Fibroblast of lung (primary cell): ENCODE measurements at regions not wholly inside any gene's neighbourhood (a gene's known extent, or its start where the extent isn't known, plus 50 kb on each side); places are given as distances from the start of the nearest gene placed in this dataset.
"Not testable (repeated sequence)": the region's sequence is repeated elsewhere in the genome, so short reads cannot be mapped to it uniquely, and the experiment has no call there.

Source experiments
- DNase-seq, 2 donors: peaks; one replicate each; pipeline versions ENCODE4 v3.0.0 to v3.0.0-alpha.2; 2010; ENCODE audit warnings: low read depth in 2 of 2
- H2AFZ ChIP-seq: 2 replicates; pipeline ENCODE4 v1.5.1; 2012; ENCODE audit warnings: low read length, control low read depth, inconsistent platforms
- H3K27ac ChIP-seq: 2 replicates; pipeline ENCODE4 v1.5.1; 2011; ENCODE audit warnings: low read length, control low read depth; ENCODE audit not compliant: insufficient read depth
- H3K27me3 ChIP-seq: 2 replicates; pipeline ENCODE4 v1.5.1; 2011; ENCODE audit warnings: mild to moderate bottlenecking, low read length; ENCODE audit not compliant: control insufficient read depth, insufficient read depth
- H3K36me3 ChIP-seq: 2 replicates; pipeline ENCODE4 v1.5.1; 2011; ENCODE audit warnings: low read length; ENCODE audit not compliant: control insufficient read depth, insufficient read depth
- H3K4me1 ChIP-seq: 2 replicates; pipeline ENCODE4 v1.5.1; 2011; ENCODE audit warnings: low read length; ENCODE audit not compliant: control insufficient read depth, insufficient read depth; ENCODE audit errors: extremely low read depth
- H3K4me2 ChIP-seq: 2 replicates; pipeline ENCODE4 v1.5.1; 2011; ENCODE audit warnings: low read length, control low read depth; ENCODE audit not compliant: insufficient read depth; ENCODE audit errors: extremely low read depth
- H3K4me3 ChIP-seq, 4 experiments: fragments of 200-600 bp in 1 of 4; sonication (generic) in 1 of 4; replicated peaks in 1 of 4; 2 replicates each; pipeline ENCODE4 v1.5.1; 2011 to 2016; ENCODE audit warnings: low read length in 4 of 4, low read depth in 3 of 4, mild to moderate bottlenecking in 3 of 4, control low read depth in 2 of 4, inconsistent platforms in 1 of 4, mixed read lengths in 1 of 4; ENCODE audit not compliant: insufficient read depth in 1 of 4; ENCODE audit errors: control extremely low read depth in 1 of 4
- H3K79me2 ChIP-seq: 2 replicates; pipeline ENCODE4 v1.5.1; 2012; ENCODE audit warnings: mild to moderate bottlenecking, low read length, inconsistent platforms; ENCODE audit not compliant: control insufficient read depth, insufficient read depth
- H3K9ac ChIP-seq: 2 replicates; pipeline ENCODE4 v1.5.1; 2011; ENCODE audit warnings: mild to moderate bottlenecking, low read length, control low read depth; ENCODE audit not compliant: insufficient read depth
- H3K9me3 ChIP-seq: 2 replicates; pipeline ENCODE4 v1.5.1; 2012; ENCODE audit warnings: low read depth, low read length; ENCODE audit not compliant: control insufficient read depth, insufficient read depth
- H4K20me1 ChIP-seq: 2 replicates; pipeline ENCODE4 v1.5.1; 2011; ENCODE audit warnings: low read length; ENCODE audit not compliant: control insufficient read depth, insufficient read depth; ENCODE audit errors: extremely low read depth
- CTCF ChIP-seq, 2 donors: IDR thresholded peaks in 1 of 2; conservative IDR thresholded peaks in 1 of 2; 1 replicate in 1 of 2; 2 replicates in 1 of 2; pipeline ENCODE4 v1.5.1; 2011 to 2012; ENCODE audit warnings: low read length in 2 of 2, control low read depth in 1 of 2, inconsistent platforms in 1 of 2, low read depth in 1 of 2, mild to moderate bottlenecking in 1 of 2
- EZH2 ChIP-seq: IDR thresholded peaks from 2 replicates; pipeline ENCODE4 v1.5.1; 2012; ENCODE audit warnings: low read length, control low read depth, mild to moderate bottlenecking; ENCODE audit errors: missing control alignments

DNA sequence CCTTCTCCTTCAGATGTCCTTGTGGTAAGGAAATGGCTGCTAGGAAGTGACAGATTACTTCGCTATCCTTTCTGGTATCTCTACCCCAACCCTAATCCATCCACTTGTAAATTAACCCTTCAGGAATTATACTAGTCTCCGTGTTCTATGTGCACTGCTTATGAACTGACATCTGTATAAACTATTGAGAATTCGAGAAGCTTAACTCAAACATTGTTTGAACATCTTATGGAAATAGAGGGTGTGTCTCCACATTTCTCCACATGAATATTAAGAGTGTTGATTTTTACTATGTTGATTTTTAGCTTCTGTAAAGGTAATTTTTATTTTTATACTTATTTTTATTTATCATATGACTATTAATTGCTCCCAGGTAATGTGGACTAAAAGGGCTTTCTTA lies 457.6 kb upstream of the ZNF337 start:
- Histone ChIP-seq H3K4me3 (no peak overlapping the region), H4K20me1 (no peaks in the 10 kb centered on the region)
- TF ChIP-seq EZH2 (no peak), CTCF (conservative IDR thresholded peaks at IDR 0.05 in 1 of 2, IDR thresholded peaks at IDR 0.05 in 1 of 2; ENCODE audit: low read depth in 1 of 2, low read length in 2 of 2) (no peak)

DNA sequence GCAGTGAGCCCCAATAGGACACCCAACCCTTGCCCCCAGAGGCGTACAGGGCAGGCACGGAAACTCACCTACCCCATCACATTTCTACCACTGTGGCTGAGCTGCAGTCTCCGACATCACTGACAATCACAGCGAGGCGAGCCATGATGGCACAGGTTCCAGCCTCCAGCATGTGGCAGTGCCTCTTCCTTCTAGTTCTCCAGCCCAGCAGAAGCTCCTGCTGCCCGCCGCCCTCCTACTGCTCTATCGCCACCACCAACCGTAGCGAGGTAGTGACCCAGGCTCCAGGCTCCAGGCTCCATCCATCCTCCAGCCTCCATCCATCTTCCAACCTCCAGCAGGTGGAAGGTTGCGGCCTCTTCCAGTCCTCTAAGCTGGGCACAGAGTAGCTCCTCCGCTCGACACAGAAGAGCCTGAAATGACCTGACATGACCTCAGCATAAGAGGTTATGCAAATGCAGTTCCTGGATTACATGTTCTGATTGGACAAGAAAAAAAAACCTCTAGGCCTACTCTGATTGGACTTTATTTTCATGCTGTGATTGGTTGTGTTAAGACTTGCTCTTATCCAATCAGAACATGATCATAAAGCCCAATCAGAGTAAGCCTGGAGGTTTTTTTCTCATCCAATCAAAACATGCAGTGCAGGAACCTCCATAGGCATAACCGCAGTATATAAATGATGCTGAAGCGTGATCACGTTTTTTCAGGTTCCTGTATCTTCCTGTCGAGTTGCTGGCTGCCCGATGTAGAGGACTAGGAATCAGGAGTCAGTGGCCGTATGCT lies 438.9 kb upstream of the ZNF337 start:
- H3K9me3 ChIP-seq = no peaks in the 10 kb centered on the region
- no peak for TF ChIP-seq CTCF (conservative IDR thresholded peaks at IDR 0.05 in 1 of 2, IDR thresholded peaks at IDR 0.05 in 1 of 2; ENCODE audit: low read depth in 1 of 2, low read length in 2 of 2)
- TF ChIP-seq EZH2 = no peak
- no peaks in the 10 kb centered on the region for H3K79me2 ChIP-seq

More for the DNA sequence above, 457.6 kb upstream of the ZNF337 start:
- H2AFZ ChIP-seq = no peak overlapping the region
- DNase-seq = no peak
- H3K9ac ChIP-seq = no peak overlapping the region
- H3K36me3 ChIP-seq = no peaks in the 10 kb centered on the region
- H3K27me3 ChIP-seq = no peaks in the 10 kb centered on the region
- no peak overlapping the region for H3K4me2 ChIP-seq
- no peaks in the 10 kb centered on the region for H3K4me1 ChIP-seq
- no peaks in the 10 kb centered on the region for H3K9me3 ChIP-seq
- H3K27ac ChIP-seq = no peak overlapping the region
- H3K79me2 ChIP-seq = no peaks in the 10 kb centered on the region

GRCh38 chr20:26134606-26135005 lies 438.0 kb upstream of the ZNF337 start:
- Histone ChIP-seq H3K27ac (no peak overlapping the region), H3K4me3 (no peak overlapping the region), H3K4me1 (no peaks in the 10 kb centered on the region), H3K9me3 (no peaks in the 10 kb centered on the region), H2AFZ (no peak overlapping the region), H3K79me2 (no peaks in the 10 kb centered on the region), H3K9ac (no peak overlapping the region), H3K36me3 (no peaks in the 10 kb centered on the region), H4K20me1 (no peaks in the 10 kb centered on the region), H3K4me2 (no peak overlapping the region), H3K27me3 (no peaks in the 10 kb centered on the region)
- no peak for TF ChIP-seq CTCF (conservative IDR thresholded peaks at IDR 0.05 in 1 of 2, IDR thresholded peaks at IDR 0.05 in 1 of 2; ENCODE audit: low read depth in 1 of 2, low read length in 2 of 2)
- TF ChIP-seq EZH2 = no peak
- DNase-seq = no peak

More for the DNA sequence above, 438.9 kb upstream of the ZNF337 start:
- Histone ChIP-seq H3K4me1 (no peaks in the 10 kb centered on the region), H4K20me1 (no peaks in the 10 kb centered on the region), H3K27me3 (no peaks in the 10 kb centered on the region), H3K36me3 (no peaks in the 10 kb centered on the region), H3K4me2 (no peak overlapping the region), H3K9ac (no peak overlapping the region), H2AFZ (no peak overlapping the region), H3K27ac (no peak overlapping the region), H3K4me3 (no peak overlapping the region)
- no peak for DNase-seq

- not testable (repeated sequence) for H3K79me2 ChIP-seq, H3K4me3 ChIP-seq, DNase-seq, H3K4me2 ChIP-seq, H3K27me3 ChIP-seq, H3K27ac ChIP-seq, H3K9me3 ChIP-seq, H3K4me1 ChIP-seq, H3K9ac ChIP-seq, H3K36me3 ChIP-seq, H2AFZ ChIP-seq, H4K20me1 ChIP-seq
These were observed 437.1 kb upstream of the ZNF337 start for GRCh38 chr20:26133794-26134193.

- not testable (repeated sequence) for H3K36me3 ChIP-seq, H4K20me1 ChIP-seq, H3K27me3 ChIP-seq, H2AFZ ChIP-seq, H3K4me1 ChIP-seq, DNase-seq, H3K27ac ChIP-seq, H3K4me2 ChIP-seq, H3K79me2 ChIP-seq, H3K9me3 ChIP-seq, H3K9ac ChIP-seq, H3K4me3 ChIP-seq
These were observed 424.3 kb upstream of the ZNF337 start for GRCh38 chr20:26120920-26121319.
